HG03520 (cell line): ENCODE measurements at regions not wholly inside any gene's neighbourhood (a gene's known extent, or its start where the extent isn't known, plus 50 kb on each side); places are given as distances from the start of the nearest gene placed in this dataset.

Experiments
- ATAC-seq: cut with Tn5 transposase; IDR thresholded peaks from one replicate; pipeline ENCODE4 v1.9.1; 2021; ENCODE audit warnings: mild to moderate bottlenecking, moderate library complexity; ENCODE audit not compliant: unreplicated experiment

- no peak for ATAC-seq
Observed at GRCh38 chr6:138004430-138005287, 102.6 kb downstream of the PERP start.

GRCh38 chr6:138005846-138006245 is 101.4 kb downstream of the PERP start:
- ATAC-seq: no peak

GRCh38 chr6:138007014-138007472 is 100.2 kb downstream of the PERP start:
- no peak for ATAC-seq

- no peak for ATAC-seq
Observed at GRCh38 chr6:138008791-138009190, 98.4 kb downstream of the PERP start.

GRCh38 chr6:138011413-138011812 is 95.8 kb downstream of the PERP start:
- no peak for ATAC-seq

GRCh38 chr6:138012682-138013081 is 94.5 kb downstream of the PERP start:
- no peak for ATAC-seq

- ATAC-seq: no peak
Observed at GRCh38 chr6:138013959-138014358, 93.3 kb downstream of the PERP start.

GRCh38 chr6:138017166-138017757 is 90.0 kb downstream of the PERP start:
- ATAC-seq: no peak

GRCh38 chr6:138018297-138018696 is 88.9 kb downstream of the PERP start:
- no peak for ATAC-seq

GRCh38 chr6:138025528-138025978 is 81.7 kb downstream of the PERP start:
- no peak for ATAC-seq

- no peak for ATAC-seq
Observed at GRCh38 chr6:138026342-138026741, 80.9 kb downstream of the PERP start.

- no peak for ATAC-seq
Observed at GRCh38 chr6:138028893-138029292, 78.3 kb downstream of the PERP start.

- no peak for ATAC-seq
Observed at GRCh38 chr6:138030872-138031271, 76.3 kb downstream of the PERP start.

GRCh38 chr6:138031417-138031816 is 75.8 kb downstream of the PERP start:
- no peak for ATAC-seq

- ATAC-seq: no peak
Observed at GRCh38 chr6:138031850-138032249, 75.4 kb downstream of the PERP start.

GRCh38 chr6:138032571-138032970 is 74.6 kb downstream of the PERP start:
- ATAC-seq: no peak

- ATAC-seq: no peak
Observed at GRCh38 chr6:138034229-138034628, 73.0 kb downstream of the PERP start.

GRCh38 chr6:138035070-138035469 is 72.1 kb downstream of the PERP start:
- ATAC-seq: no peak

- ATAC-seq: no peak
Observed at GRCh38 chr6:138036111-138036510, 71.1 kb downstream of the PERP start.

GRCh38 chr6:138037009-138037504 is 70.2 kb downstream of the PERP start:
- ATAC-seq: no peak

- ATAC-seq: no peak
Observed at GRCh38 chr6:138038142-138038870, 68.9 kb downstream of the PERP start.
